Parathyroid adenoma (tissue), 2 donors: ENCODE measurements at regions not wholly inside any gene's neighbourhood (a gene's known extent, or its start where the extent isn't known, plus 50 kb on each side); places are given as distances from the start of the nearest gene placed in this dataset.
"Not testable (repeated sequence)": the region's sequence is repeated elsewhere in the genome, so short reads cannot be mapped to it uniquely, and the experiment has no call there.

Source experiments
- H2AFZ ChIP-seq: fragments of 300-600 bp; sonication (generic); one replicate; pipeline ENCODE4 v1.7.0; 2017; ENCODE audit warnings: antibody characterized with exemption, mild to moderate bottlenecking
- H3K27ac ChIP-seq: fragments of 300-600 bp; sonication (generic); one replicate; pipeline ENCODE4 v1.7.0; 2017
- H3K27me3 ChIP-seq: fragments of 300-600 bp; sonication (generic); one replicate; pipeline ENCODE4 v1.7.0; 2017; ENCODE audit warnings: low read length; ENCODE audit not compliant: control insufficient read depth, insufficient read depth
- H3K36me3 ChIP-seq: fragments of 300-600 bp; sonication (generic); one replicate; pipeline ENCODE4 v1.7.0; 2017; ENCODE audit warnings: low read length; ENCODE audit not compliant: control insufficient read depth, insufficient read depth
- H3K4me1 ChIP-seq: fragments of 300-600 bp; sonication (generic); one replicate; pipeline ENCODE4 v1.7.0; 2017; ENCODE audit warnings: control low read depth
- H3K4me2 ChIP-seq: fragments of 300-600 bp; sonication (generic); one replicate; pipeline ENCODE4 v1.7.0; 2017; ENCODE audit warnings: low read length
- H3K4me3 ChIP-seq: fragments of 300-600 bp; sonication (generic); one replicate; pipeline ENCODE4 v1.7.0; 2017; ENCODE audit warnings: low read depth, low read length
- H3K79me2 ChIP-seq: fragments of 300-600 bp; sonication (generic); one replicate; pipeline ENCODE4 v1.7.0; 2017; ENCODE audit warnings: control low read depth
- H3K9ac ChIP-seq: fragments of 300-600 bp; sonication (generic); one replicate; pipeline ENCODE4 v1.7.0; 2017; ENCODE audit warnings: mild to moderate bottlenecking
- H3K9me3 ChIP-seq: fragments of 300-600 bp; sonication (generic); one replicate; pipeline ENCODE4 v1.7.0; 2017; ENCODE audit warnings: low read length; ENCODE audit not compliant: control insufficient read depth
- TF ChIP-seq, protein P1 (sequence below): fragments of 300-600 bp; sonication (generic); IDR thresholded peaks from one replicate; pipeline ENCODE4 v1.7.0; 2017; ENCODE audit warnings: antibody characterized with exemption, mild to moderate bottlenecking
- donor health status: primary hyperparathyroidism.

DNA sequence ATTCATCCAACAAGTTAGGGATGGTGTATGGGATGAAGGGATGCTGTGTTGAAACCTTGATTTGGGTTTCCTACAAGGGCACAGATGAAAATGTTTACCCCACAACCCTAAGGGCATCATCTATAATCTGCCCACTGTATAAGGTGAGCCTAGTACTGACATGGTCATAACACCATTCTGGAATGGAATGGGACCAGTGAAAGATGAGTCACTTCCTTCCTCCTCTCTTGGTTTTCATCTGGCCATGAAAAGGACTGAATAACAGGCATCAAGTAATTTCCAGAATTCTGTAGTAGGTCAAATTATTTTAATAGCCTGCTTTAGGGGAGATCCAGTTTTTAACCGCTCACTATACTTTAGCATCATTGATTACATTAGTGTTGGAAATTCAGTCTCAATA, 538.6 kb downstream of the NR2F2 start:
- no peaks in the 10 kb centered on the region for H3K9me3 ChIP-seq

DNA sequence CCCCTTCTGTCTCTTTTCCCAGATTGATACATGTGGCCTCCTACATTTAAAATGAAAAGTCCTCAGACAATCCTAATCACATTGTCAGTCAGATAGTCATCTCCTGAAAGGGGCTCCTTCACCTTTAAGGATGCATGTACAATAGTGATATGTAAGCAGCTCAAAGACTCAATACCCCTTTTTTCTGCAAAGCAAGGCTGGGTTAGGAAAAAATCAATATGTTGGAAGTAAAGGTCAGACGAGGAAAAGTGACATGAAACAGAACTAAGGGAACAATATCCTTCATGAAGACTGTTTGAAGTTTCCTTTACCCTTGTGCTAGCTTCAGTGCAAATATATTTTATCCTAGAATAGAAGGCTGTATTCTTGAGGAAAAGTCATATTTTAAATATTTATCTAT, 539.3 kb downstream of the NR2F2 start:
- no peaks in the 10 kb centered on the region for H3K36me3 ChIP-seq
- H3K27me3 ChIP-seq: no peaks in the 10 kb centered on the region
- no peaks in the 10 kb centered on the region for H3K4me1 ChIP-seq
- no peaks in the 10 kb centered on the region for H3K79me2 ChIP-seq
- no peaks in the 10 kb centered on the region for H3K9me3 ChIP-seq
- TF ChIP-seq, protein P1, sequence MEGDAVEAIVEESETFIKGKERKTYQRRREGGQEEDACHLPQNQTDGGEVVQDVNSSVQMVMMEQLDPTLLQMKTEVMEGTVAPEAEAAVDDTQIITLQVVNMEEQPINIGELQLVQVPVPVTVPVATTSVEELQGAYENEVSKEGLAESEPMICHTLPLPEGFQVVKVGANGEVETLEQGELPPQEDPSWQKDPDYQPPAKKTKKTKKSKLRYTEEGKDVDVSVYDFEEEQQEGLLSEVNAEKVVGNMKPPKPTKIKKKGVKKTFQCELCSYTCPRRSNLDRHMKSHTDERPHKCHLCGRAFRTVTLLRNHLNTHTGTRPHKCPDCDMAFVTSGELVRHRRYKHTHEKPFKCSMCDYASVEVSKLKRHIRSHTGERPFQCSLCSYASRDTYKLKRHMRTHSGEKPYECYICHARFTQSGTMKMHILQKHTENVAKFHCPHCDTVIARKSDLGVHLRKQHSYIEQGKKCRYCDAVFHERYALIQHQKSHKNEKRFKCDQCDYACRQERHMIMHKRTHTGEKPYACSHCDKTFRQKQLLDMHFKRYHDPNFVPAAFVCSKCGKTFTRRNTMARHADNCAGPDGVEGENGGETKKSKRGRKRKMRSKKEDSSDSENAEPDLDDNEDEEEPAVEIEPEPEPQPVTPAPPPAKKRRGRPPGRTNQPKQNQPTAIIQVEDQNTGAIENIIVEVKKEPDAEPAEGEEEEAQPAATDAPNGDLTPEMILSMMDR: no peak
- no peak overlapping the region for H3K9ac ChIP-seq
- no peak overlapping the region for H3K4me2 ChIP-seq
- no peak overlapping the region for H3K27ac ChIP-seq
- no peak overlapping the region for H2AFZ ChIP-seq
- no peak overlapping the region for H3K4me3 ChIP-seq

More for the DNA sequence above, 538.6 kb downstream of the NR2F2 start:
- Histone ChIP-seq H3K79me2 (no peaks in the 10 kb centered on the region), H3K27me3 (no peaks in the 10 kb centered on the region), H3K27ac (no peak overlapping the region), H2AFZ (no peak overlapping the region), H3K4me2 (no peak overlapping the region), H3K36me3 (no peaks in the 10 kb centered on the region), H3K4me1 (no peaks in the 10 kb centered on the region), H3K4me3 (no peak overlapping the region), H3K9ac (no peak overlapping the region)
- TF ChIP-seq, protein P1: no peak

DNA sequence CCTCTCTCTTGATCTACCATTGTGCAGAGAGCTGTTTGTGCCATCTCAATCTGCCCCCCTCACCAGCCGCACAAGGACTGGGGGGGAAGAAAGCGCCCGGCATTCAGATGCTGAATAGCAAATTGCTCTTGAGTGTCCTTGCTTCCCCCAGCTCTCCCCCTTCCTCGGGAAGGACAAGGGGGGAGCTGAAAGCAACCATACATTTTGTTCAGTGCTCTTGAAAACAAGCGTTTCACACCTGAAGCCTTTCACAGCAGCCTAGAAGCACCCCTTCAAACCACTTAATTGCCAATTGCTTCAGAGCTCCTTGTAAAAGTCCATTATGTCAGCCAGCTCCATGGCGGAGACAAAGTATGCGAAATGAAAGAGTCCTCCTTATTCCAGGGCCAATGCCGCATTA, 540.1 kb downstream of the NR2F2 start:
- no peak overlapping the region for H3K27ac ChIP-seq
- H3K4me3 ChIP-seq: no peak overlapping the region
- no peak overlapping the region for H2AFZ ChIP-seq
- no peak overlapping the region for H3K4me2 ChIP-seq
- no peak overlapping the region for H3K9ac ChIP-seq
- no peaks in the 10 kb centered on the region for H3K79me2 ChIP-seq
- no peaks in the 10 kb centered on the region for H3K4me1 ChIP-seq
- H3K9me3 ChIP-seq: no peaks in the 10 kb centered on the region
- H3K36me3 ChIP-seq: no peaks in the 10 kb centered on the region
- H3K27me3 ChIP-seq: no peaks in the 10 kb centered on the region
- TF ChIP-seq, protein P1: no peak

DNA sequence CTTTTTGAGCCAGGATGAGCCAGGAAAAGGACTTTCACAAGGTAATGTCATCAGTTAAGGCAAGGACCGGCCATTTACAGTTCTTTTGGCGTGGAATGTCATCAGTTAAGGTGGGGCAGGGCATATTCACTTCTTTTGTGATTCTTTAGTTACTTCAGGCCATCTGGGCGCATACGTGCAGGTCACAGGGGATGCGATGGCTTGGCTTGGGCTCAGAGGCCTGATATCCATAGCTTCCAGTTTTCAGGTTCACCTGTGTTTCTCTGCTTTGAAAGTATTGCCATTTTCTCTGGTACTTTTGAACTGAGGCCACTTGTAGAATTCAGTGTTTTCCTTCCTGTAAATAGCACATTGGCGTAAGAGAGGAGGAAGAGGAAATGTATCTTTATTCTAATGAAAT, 546.9 kb downstream of the NR2F2 start:
- H3K27ac ChIP-seq, H2AFZ ChIP-seq, H3K4me2 ChIP-seq, H3K4me3 ChIP-seq, H3K9ac ChIP-seq, H3K79me2 ChIP-seq, H3K4me1 ChIP-seq, H3K27me3 ChIP-seq, H3K36me3 ChIP-seq, H3K9me3 ChIP-seq: not testable (repeated sequence)

DNA sequence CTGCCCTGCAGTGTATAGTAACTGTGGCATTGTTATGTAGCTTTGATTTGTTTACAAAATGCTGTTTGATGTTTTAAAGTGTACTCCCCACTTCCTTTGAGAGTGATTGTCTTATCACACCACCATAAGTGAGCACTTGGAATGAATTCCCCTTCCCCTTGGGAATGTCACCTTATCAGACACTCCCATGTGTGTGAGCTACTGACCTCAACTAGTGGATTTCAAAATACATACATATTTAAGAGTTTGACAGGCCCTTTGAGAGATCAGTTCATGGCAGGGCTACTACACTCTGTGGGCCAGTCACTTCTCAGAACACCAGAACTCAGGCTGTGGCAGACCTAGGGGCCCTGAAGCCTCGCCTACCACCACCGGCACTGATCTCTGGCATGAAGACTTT, 547.6 kb downstream of the NR2F2 start:
- Histone ChIP-seq H3K36me3 (no peaks in the 10 kb centered on the region), H3K9me3 (no peaks in the 10 kb centered on the region), H3K4me3 (no peak overlapping the region), H3K4me2 (no peak overlapping the region), H3K9ac (no peak overlapping the region), H3K79me2 (no peaks in the 10 kb centered on the region), H3K27ac (no peak overlapping the region), H3K27me3 (no peaks in the 10 kb centered on the region), H3K4me1 (no peaks in the 10 kb centered on the region), H2AFZ (no peak overlapping the region)
- TF ChIP-seq, protein P1: no peak
